GM12891 (cell line): ENCODE measurements at regions not wholly inside any gene's neighbourhood (a gene's known extent, or its start where the extent isn't known, plus 50 kb on each side); places are given as distances from the start of the nearest gene placed in this dataset.
"Not testable (repeated sequence)": the region's sequence is repeated elsewhere in the genome, so short reads cannot be mapped to it uniquely, and the experiment has no call there.

ENCODE experiments used
- DNase-seq: peaks from one replicate; pipeline ENCODE4 v3.0.0; 2011; ENCODE audit warnings: low spot score; ENCODE audit not compliant: insufficient read length
- FAIRE-seq: peaks from 2 replicates; lab custom pipeline; 2011; peaks lifted over from hg19 to GRCh38; lab: Jason Lieb, UNC
- PAX5 ChIP-seq: IDR thresholded peaks from 2 replicates; pipeline ENCODE4 v1.6.1; 2011; ENCODE audit warnings: low read length, moderate library complexity, mild to moderate bottlenecking; ENCODE audit not compliant: insufficient read depth, severe bottlenecking
- POLR2A ChIP-seq: IDR thresholded peaks from 2 replicates; pipeline ENCODE4 v1.6.1; 2011; ENCODE audit warnings: low read depth, low read length, control low read depth
- POLR2AphosphoS5 ChIP-seq: IDR thresholded peaks from 2 replicates; pipeline ENCODE4 v1.6.1; 2011; ENCODE audit warnings: low read depth, low read length, control low read depth
- POU2F2 ChIP-seq: IDR thresholded peaks from 2 replicates; pipeline ENCODE4 v1.6.1; 2011; ENCODE audit warnings: low read depth, mild to moderate bottlenecking, control low read depth, low read length, moderate library complexity
- SPI1 ChIP-seq: IDR thresholded peaks from 2 replicates; pipeline ENCODE4 v1.6.1; 2011; ENCODE audit warnings: low read depth, low read length, control low read depth
- TAF1 ChIP-seq: IDR thresholded peaks from 2 replicates; pipeline ENCODE4 v1.6.1; 2011; ENCODE audit warnings: low read depth, low read length, control low read depth

- TF ChIP-seq SPI1 = no peak
- TF ChIP-seq POLR2A = no peak
- TF ChIP-seq TAF1 = no peak
- no peak for TF ChIP-seq PAX5
- no peak for TF ChIP-seq POU2F2
- no peak for TF ChIP-seq POLR2AphosphoS5
- DNase-seq (no peak), FAIRE-seq (no peak)
These were observed 990.3 kb downstream of the PLA2G4A start for GRCh38 chr1:187819086-187819485.

DNA sequence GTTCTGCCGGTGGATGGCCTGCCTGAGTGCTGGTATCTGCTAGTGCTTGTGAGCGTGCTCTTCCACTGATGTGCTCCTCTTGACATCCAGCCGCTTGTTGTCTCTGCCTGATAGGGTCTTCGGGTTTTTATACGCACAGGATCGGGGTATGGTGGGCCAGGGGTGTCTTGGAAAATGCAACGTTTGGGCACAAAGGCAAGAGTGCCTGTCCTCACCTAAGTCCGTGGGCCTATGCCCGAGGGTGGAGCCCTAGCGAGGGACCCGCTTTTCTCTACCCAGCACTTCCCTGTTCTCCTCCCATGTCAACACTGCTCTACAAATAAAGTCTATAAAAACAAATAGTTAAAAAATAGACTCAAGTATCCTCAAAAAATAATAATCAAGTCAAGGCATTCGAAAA is 1007.8 kb downstream of the PLA2G4A start:
- no peak for TF ChIP-seq PAX5
- TF ChIP-seq TAF1 = no peak
- TF ChIP-seq POLR2A = no peak
- TF ChIP-seq POLR2AphosphoS5 = no peak
- TF ChIP-seq POU2F2 = no peak
- no peak for TF ChIP-seq SPI1
- DNase-seq (no peak), FAIRE-seq (no peak)

- DNase-seq = no peak
- TF ChIP-seq POLR2AphosphoS5 = no peak
- no peak for FAIRE-seq
These were observed 1009.0 kb downstream of the PLA2G4A start for GRCh38 chr1:187837787-187838186.

DNA sequence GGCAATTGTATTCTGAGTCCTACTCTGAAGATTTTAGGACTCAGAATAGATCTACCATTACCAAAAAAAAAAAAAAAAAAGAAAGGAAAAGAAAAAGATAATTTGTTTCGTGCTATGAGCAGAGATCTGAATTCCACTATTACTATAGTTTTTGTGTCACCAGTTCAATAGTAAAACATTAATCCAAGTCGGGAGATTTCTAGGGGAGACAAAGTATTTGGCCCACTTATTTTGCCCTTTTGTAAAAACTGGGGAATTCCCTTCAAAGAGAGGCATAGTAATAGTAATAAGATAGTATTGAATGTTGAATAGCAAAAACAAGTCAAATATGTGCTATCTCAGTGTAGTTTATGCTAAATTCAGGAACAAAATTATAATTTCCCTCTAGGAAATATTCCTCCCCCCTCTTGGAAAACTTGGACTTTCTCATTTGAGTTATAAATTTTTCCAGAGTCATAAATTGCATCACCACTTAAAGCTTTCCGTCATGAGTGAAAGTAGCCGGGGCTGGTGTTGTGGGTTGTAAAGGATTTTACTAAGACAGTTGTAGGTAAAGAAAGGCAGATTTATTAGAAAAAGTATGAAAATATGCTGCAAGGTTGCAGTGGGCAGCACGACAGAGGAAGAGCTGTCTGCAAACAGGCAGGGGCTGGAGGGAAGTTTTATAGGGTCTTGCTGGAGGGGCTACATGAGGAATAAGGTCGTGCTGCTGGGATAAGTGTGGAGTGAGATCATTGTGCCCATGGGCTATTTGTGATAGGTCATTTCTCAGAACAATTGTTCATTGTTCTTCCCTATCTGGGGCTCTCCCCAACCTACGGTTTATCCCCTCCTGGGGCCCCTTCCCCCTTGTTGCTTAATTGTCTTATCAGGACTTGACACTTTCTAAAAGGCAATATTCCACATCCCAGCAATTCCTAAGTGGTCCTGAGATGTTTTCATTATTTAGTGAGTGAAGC is 1009.9 kb downstream of the PLA2G4A start:
- no peak for DNase-seq

DNA sequence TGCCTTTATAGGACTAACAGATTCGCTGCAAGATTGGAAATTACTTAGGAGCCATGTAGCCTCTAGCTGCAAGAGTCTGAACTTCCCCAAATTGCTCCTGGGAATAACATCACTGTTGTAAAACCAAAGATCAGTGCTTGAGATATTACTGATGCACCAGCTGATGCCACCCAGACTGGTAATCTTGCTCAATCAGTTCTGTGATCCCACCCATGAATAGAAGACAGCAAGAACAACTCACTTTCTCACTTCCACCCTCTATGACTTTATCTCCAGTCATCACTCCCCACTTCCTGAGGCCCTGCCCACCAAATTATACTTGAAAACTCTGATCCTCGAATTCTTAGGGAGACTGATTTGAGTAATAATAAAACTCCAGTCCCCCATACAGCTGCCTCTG is 1011.1 kb downstream of the PLA2G4A start:
- no peak for FAIRE-seq
- no peak for TF ChIP-seq POLR2A
- no peak for TF ChIP-seq TAF1
- TF ChIP-seq POLR2AphosphoS5 = no peak
- TF ChIP-seq SPI1 = no peak
- TF ChIP-seq PAX5 = no peak
- TF ChIP-seq POU2F2 = no peak
- DNase-seq = no peak

More for the DNA sequence above, 1009.9 kb downstream of the PLA2G4A start:
- no peak for FAIRE-seq
- TF ChIP-seq PAX5 (no peak), POLR2AphosphoS5 (no peak)

DNA sequence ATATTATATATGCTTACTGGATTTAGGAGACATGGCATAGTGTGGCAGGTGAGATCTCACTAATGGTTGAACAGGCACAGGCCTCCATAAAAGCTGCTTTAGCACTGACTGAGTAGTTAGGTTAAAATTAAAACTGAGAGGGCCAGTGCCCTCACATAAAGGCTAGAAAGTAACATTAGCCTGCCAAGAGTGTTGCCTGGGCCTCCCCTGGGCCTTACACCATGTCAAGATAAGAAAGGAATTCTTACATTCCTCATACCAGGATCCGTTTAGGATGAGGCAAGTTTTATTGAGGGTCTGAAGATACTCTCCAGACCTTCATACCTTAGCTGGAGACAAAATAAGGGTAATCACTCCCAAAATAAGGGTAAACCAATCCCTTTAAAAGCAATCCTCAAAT is 1011.8 kb downstream of the PLA2G4A start:
- no peak for TF ChIP-seq POU2F2
- no peak for TF ChIP-seq POLR2A
- no peak for TF ChIP-seq PAX5
- TF ChIP-seq POLR2AphosphoS5 = no peak
- TF ChIP-seq SPI1 = no peak
- no peak for TF ChIP-seq TAF1
- no peak for FAIRE-seq
- no peak for DNase-seq

- DNase-seq (no peak), FAIRE-seq (no peak)
- TF ChIP-seq POLR2AphosphoS5 (no peak), PAX5 (no peak), TAF1 (no peak), POU2F2 (no peak), SPI1 (no peak), POLR2A (no peak)
These were observed 1013.8 kb downstream of the PLA2G4A start for GRCh38 chr1:187842406-187843165.

GRCh38 chr1:187844313-187844712 is 1015.6 kb downstream of the PLA2G4A start:
- no peak for FAIRE-seq
- no peak for DNase-seq
- TF ChIP-seq POU2F2 = no peak
- no peak for TF ChIP-seq TAF1
- TF ChIP-seq POLR2AphosphoS5 = no peak
- TF ChIP-seq SPI1 = no peak
- no peak for TF ChIP-seq POLR2A

GRCh38 chr1:187847531-187847930 is 1018.8 kb downstream of the PLA2G4A start:
- DNase-seq = no peak
- no peak for FAIRE-seq
- TF ChIP-seq TAF1 = no peak
- TF ChIP-seq SPI1 = no peak
- TF ChIP-seq POLR2AphosphoS5 = no peak
- no peak for TF ChIP-seq POU2F2
- TF ChIP-seq POLR2A = no peak
- TF ChIP-seq PAX5 = no peak

DNA sequence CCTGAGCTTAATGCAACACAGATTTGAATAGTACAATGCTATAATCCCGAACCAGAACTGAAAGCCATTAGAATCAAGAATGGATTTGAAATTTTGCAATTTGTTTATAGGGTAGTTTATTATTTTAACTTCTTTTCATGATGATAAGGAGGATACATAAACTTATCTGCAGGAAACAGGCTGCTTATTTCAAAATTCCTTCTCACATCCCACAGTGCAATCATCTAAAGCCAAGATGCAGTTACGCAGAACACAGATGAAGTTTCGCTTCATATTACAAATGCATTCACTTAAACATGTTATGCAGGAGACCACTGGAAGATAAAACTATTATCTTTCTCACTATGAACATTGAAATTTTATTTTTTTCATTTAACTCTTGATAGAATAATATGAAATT is 1019.6 kb downstream of the PLA2G4A start:
- DNase-seq (no peak), FAIRE-seq (no peak)
- TF ChIP-seq POLR2AphosphoS5 (no peak), SPI1 (no peak), TAF1 (no peak), POU2F2 (no peak), POLR2A (no peak), PAX5 (no peak)

DNA sequence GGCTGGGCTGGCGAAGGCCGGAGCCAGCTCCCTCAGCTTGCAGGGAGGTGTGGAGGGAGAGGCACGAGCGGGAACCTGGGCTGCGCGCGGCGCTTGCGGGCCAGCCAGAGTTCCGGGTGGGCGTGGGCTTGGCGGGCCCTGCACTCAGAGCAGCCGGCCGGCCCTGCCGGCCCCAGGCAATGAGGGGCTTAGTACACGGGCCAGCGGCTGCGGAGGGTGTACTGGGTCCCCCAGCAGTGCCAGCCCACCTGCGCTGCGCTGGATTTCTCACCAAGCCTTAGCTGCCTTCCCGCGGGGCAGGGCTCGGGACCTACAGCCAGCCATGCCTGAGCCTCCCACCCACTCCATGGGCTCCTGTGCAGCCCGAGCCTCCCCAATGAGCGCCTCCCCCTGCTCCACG is 1021.4 kb downstream of the PLA2G4A start:
- FAIRE-seq, DNase-seq: not testable (repeated sequence)
